CD4-positive, CD25-positive, alpha-beta regulatory T cell (primary cell): ENCODE measurements at regions not wholly inside any gene's neighbourhood (a gene's known extent, or its start where the extent isn't known, plus 50 kb on each side); places are given as distances from the start of the nearest gene placed in this dataset.

Source experiments
- ATAC-seq, 2 donors: fragments of 150-1000 bp; cut with Tn5 transposase; one replicate each; pipeline ENCODE4 v1.10.0; 2021; ENCODE audit warnings: low read depth in 2 of 2, moderate number of reproducible peaks in 2 of 2, moderate library complexity in 1 of 2
- DNase-seq, 3 donors: peaks; one replicate each; pipeline versions ENCODE4 v3.0.0 to v3.0.0-alpha.2; 2012 to 2022; ENCODE audit warnings: mixed read lengths in 1 of 3
- H3K27ac ChIP-seq: one replicate; pipeline ENCODE4 v1.7.0; 2013; ENCODE audit warnings: mild to moderate bottlenecking, low read length; ENCODE audit not compliant: insufficient read depth, poor library complexity, severe bottlenecking
- H3K27me3 ChIP-seq: one replicate; pipeline ENCODE4 v1.7.0; 2013; ENCODE audit warnings: low read length; ENCODE audit not compliant: control insufficient read depth, insufficient read depth
- H3K36me3 ChIP-seq: one replicate; pipeline ENCODE4 v1.7.0; 2013; ENCODE audit warnings: mild to moderate bottlenecking, low read length, moderate library complexity; ENCODE audit not compliant: control insufficient read depth, insufficient read depth
- H3K4me1 ChIP-seq: 2 replicates; pipeline ENCODE4 v1.7.0; 2013; ENCODE audit warnings: mild to moderate bottlenecking, low read length; ENCODE audit not compliant: insufficient read depth, control insufficient read depth, poor library complexity, severe bottlenecking
- H3K4me3 ChIP-seq: one replicate; pipeline ENCODE4 v1.7.0; 2013; ENCODE audit warnings: low read depth, mild to moderate bottlenecking, low read length, moderate library complexity
- H3K9me3 ChIP-seq, 2 experiments: 1 replicate in 1 of 2; 2 replicates in 1 of 2; pipeline ENCODE4 v1.7.0; 2013; ENCODE audit warnings: low read length in 2 of 2, mild to moderate bottlenecking in 1 of 2, moderate library complexity in 1 of 2; ENCODE audit not compliant: control insufficient read depth in 2 of 2
- H3K27ac Mint-ChIP-seq, 3 donors: one replicate each; pipeline ENCODE4 v1.8.0; 2020 to 2022; ENCODE audit warnings: mild to moderate bottlenecking in 3 of 3, mixed read lengths in 3 of 3, moderate library complexity in 2 of 3
- H3K27me3 Mint-ChIP-seq: one replicate; pipeline ENCODE4 v1.8.0; 2022; ENCODE audit warnings: mild to moderate bottlenecking, mixed read lengths
- H3K36me3 Mint-ChIP-seq: one replicate; pipeline ENCODE4 v1.8.0; 2020; ENCODE audit warnings: mixed read lengths
- H3K4me1 Mint-ChIP-seq, 4 donors: one replicate each; pipeline ENCODE4 v1.8.0; 2020 to 2022; ENCODE audit warnings: mixed read lengths in 4 of 4, mild to moderate bottlenecking in 1 of 4
- H3K4me3 Mint-ChIP-seq, 4 donors: one replicate each; pipeline ENCODE4 v1.8.0; 2020 to 2022; ENCODE audit warnings: mild to moderate bottlenecking in 4 of 4, mixed read lengths in 4 of 4, moderate library complexity in 3 of 4
- H3K9me3 Mint-ChIP-seq, 7 donors: one replicate each; pipeline ENCODE4 v1.8.0; 2020 to 2022; ENCODE audit warnings: mixed read lengths in 7 of 7, mild to moderate bottlenecking in 3 of 7, moderate library complexity in 2 of 7

DNA sequence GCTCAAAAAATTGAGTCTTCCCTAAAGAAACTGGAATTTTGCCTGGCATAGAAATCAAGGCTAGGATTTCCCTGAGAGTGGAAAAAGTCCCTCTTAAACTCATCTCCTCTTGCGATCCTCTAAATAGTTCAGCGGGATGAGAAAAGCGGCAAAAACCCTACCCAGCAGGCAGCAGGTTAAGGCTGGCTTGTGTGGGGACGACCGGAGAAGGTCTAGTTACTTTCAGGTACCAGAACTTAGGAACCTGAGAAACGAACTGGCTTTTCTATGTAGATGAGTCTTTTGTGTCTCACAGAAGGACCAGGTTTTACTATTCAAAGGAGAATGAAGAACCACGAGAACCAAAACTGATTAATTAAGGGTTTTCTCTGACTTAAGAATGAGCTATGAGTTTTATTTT is 523.7 kb upstream of the TGFBR2 start:
- Histone ChIP-seq H3K4me1 (no peaks in the 10 kb centered on the region), H3K27ac (no peak overlapping the region), H3K4me3 (no peak overlapping the region), H3K36me3 (no peaks in the 10 kb centered on the region), H3K27me3 (no peaks in the 10 kb centered on the region), H3K9me3 (no peaks in the 10 kb centered on the region)
- Mint-ChIP-seq H3K9me3 (peaks cover 0 to 3% (median 0%) of the 10 kb centered on the region in 7 donors), H3K27me3 (peaks cover 9% of the 10 kb centered on the region), H3K36me3 (no peaks in the 10 kb centered on the region), H3K27ac (no peak overlapping the region), H3K4me3 (no peak overlapping the region), H3K4me1 (peaks cover 0 to 2% (median 0%) of the 10 kb centered on the region in 4 donors)
- DNase-seq (no peak), ATAC-seq (no peak)

DNA sequence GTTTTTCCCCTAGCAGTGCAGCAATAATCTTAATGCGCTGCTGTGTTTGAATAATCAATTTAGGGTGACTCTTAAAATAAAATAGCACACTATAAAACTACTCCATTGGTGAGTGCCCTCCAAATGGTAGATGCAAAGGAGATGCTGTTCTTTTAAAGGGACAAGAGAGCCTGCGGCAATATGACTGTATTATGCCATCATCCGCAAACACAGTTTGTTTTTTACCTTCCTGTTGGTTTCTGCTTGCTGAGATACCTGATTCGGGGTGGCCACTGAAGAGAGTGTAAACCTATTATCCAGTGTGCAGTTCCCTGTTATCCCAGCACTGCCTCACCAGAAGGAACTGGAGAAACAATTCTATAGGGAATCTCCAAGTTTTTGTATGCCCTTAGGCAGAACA is 523.1 kb upstream of the TGFBR2 start:
- no peaks in the 10 kb centered on the region for H3K27me3 ChIP-seq
- DNase-seq (no peak), ATAC-seq (no peak)
- Mint-ChIP-seq H3K4me3 (no peak overlapping the region), H3K27ac (no peak overlapping the region), H3K27me3 (peaks cover 9% of the 10 kb centered on the region), H3K9me3 (peaks cover 0 to 3% (median 0%) of the 10 kb centered on the region in 7 donors), H3K4me1 (peaks cover 0 to 2% (median 0%) of the 10 kb centered on the region in 4 donors), H3K36me3 (no peaks in the 10 kb centered on the region)
- H3K9me3 ChIP-seq, result no peaks in the 10 kb centered on the region
- no peaks in the 10 kb centered on the region for H3K4me1 ChIP-seq
- H3K36me3 ChIP-seq, result no peaks in the 10 kb centered on the region
- no peak overlapping the region for H3K27ac ChIP-seq
- H3K4me3 ChIP-seq, result no peak overlapping the region

DNA sequence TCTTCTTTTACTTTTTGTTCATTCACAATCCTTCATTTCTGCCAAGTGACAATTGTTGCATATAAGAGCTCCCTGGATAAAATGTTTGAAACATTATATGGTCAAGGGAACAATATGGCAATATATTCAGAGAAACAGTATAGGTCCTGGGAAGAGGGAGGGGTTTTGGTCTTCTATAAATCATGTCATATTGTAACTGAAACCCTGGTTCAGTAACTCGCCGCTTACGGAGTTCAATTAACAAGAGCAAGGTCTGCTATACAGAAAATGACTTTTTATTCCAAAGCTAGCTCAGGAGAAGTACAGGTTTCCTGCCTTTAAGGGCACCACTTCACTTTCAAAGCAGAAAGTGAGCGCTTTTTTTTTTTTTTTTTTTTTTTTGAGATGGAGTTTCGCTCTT is 522.1 kb upstream of the TGFBR2 start:
- H3K9me3 ChIP-seq, result no peaks in the 10 kb centered on the region
- no peak overlapping the region for H3K27ac ChIP-seq
- no peak overlapping the region for H3K27ac Mint-ChIP-seq
- no peaks in the 10 kb centered on the region for H3K27me3 ChIP-seq
- ATAC-seq (no peak), DNase-seq (no peak)
- H3K36me3 ChIP-seq, result no peaks in the 10 kb centered on the region
- no peak overlapping the region for H3K4me3 Mint-ChIP-seq
- no peaks in the 10 kb centered on the region for H3K36me3 Mint-ChIP-seq
- no peak overlapping the region for H3K4me3 ChIP-seq
- peaks cover 0 to 2% (median 0%) of the 10 kb centered on the region in 4 donors for H3K4me1 Mint-ChIP-seq
- peaks cover 9% of the 10 kb centered on the region for H3K27me3 Mint-ChIP-seq
- peaks cover 0 to 3% (median 0%) of the 10 kb centered on the region in 7 donors for H3K9me3 Mint-ChIP-seq
- H3K4me1 ChIP-seq, result no peaks in the 10 kb centered on the region

DNA sequence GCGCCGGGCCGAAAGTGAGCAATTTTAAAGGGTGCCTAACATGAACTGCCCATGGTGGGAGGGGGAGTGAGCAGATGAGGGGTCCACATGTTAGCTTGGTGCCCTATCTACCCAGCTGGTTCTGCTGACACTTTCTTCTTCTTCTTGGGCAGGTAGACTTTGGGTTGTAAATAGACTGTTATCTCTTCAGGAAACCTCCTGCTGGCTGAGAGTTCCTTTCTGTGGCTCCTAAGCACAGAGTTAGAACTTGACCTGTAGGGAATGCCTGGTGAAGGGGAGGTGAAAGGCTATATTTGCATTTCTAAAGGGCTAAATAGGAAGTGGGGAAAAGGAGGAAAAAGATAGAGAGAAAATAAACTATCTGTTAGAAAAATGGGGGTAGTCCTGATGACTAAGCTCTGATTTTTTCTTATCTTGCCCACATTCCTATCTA is 521.4 kb upstream of the TGFBR2 start:
- Mint-ChIP-seq H3K4me1 (peaks cover 0 to 2% (median 0%) of the 10 kb centered on the region in 4 donors), H3K36me3 (no peaks in the 10 kb centered on the region), H3K27me3 (peaks cover 9% of the 10 kb centered on the region), H3K9me3 (peaks cover 0 to 3% (median 0%) of the 10 kb centered on the region in 7 donors), H3K4me3 (no peak overlapping the region), H3K27ac (no peak overlapping the region)
- H3K36me3 ChIP-seq, result no peaks in the 10 kb centered on the region
- ATAC-seq (no peak), DNase-seq (no peak)
- H3K4me3 ChIP-seq, result no peak overlapping the region
- no peak overlapping the region for H3K27ac ChIP-seq
- no peaks in the 10 kb centered on the region for H3K9me3 ChIP-seq
- H3K27me3 ChIP-seq, result no peaks in the 10 kb centered on the region
- no peaks in the 10 kb centered on the region for H3K4me1 ChIP-seq

DNA sequence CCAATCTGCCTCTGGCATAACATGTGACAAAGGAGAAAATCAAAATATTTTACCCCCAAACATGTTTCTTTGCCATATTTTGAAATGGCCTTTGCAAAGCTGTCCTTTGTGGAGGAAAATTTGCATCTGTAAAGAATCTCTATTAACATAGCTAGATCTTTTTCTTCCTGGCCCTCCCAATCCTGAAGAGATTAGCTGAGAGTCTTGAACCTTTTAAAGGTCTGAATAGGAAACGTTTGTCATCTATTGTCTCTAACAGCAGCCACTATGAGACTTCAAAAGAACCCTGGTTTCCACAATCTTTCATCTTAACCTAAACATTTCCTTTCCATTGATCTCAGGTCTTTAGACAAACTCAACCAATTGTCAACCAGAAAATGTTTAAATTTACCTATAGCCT is 520.9 kb upstream of the TGFBR2 start:
- no peak for ATAC-seq
- Mint-ChIP-seq H3K27ac (no peak overlapping the region), H3K4me3 (no peak overlapping the region), H3K9me3 (peaks cover 0 to 3% (median 0%) of the 10 kb centered on the region in 7 donors), H3K4me1 (peaks cover 0 to 2% (median 0%) of the 10 kb centered on the region in 4 donors), H3K27me3 (peaks cover 9% of the 10 kb centered on the region), H3K36me3 (no peaks in the 10 kb centered on the region)
- Histone ChIP-seq H3K27ac (no peak overlapping the region), H3K4me3 (no peak overlapping the region), H3K36me3 (no peaks in the 10 kb centered on the region), H3K4me1 (no peaks in the 10 kb centered on the region), H3K27me3 (no peaks in the 10 kb centered on the region), H3K9me3 (no peaks in the 10 kb centered on the region)
- no peak for DNase-seq

DNA sequence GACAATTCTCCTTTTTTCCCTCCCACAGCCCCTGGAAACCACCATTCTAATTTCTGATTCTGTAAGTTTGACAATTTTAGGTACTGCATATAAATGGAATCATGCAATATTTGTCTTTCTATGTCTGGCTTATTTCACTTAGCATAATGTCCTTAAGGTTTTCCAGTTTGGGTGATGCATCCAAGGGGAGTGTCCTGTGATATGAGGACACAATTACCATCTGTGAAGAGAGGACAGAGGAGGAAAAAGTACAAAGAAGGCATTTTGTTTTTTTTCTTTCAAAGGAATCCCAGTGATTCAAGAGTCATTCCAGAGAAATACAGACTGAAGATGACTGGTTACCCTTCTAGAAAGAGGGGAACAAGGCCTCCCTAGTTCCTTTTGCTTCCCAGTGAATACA is 514.7 kb upstream of the TGFBR2 start:
- no peak for ATAC-seq
- H3K4me1 ChIP-seq, result no peaks in the 10 kb centered on the region
- no peaks in the 10 kb centered on the region for H3K9me3 ChIP-seq
- no peak for DNase-seq
- Mint-ChIP-seq H3K36me3 (no peaks in the 10 kb centered on the region), H3K27ac (no peak overlapping the region), H3K27me3 (peaks cover 4% of the 10 kb centered on the region), H3K4me1 (no peaks in the 10 kb centered on the region), H3K9me3 (peaks cover 0 to 4% (median 0%) of the 10 kb centered on the region in 7 donors), H3K4me3 (no peak overlapping the region)
- H3K36me3 ChIP-seq, result no peaks in the 10 kb centered on the region
- H3K4me3 ChIP-seq, result no peak overlapping the region
- no peak overlapping the region for H3K27ac ChIP-seq
- H3K27me3 ChIP-seq, result no peaks in the 10 kb centered on the region

DNA sequence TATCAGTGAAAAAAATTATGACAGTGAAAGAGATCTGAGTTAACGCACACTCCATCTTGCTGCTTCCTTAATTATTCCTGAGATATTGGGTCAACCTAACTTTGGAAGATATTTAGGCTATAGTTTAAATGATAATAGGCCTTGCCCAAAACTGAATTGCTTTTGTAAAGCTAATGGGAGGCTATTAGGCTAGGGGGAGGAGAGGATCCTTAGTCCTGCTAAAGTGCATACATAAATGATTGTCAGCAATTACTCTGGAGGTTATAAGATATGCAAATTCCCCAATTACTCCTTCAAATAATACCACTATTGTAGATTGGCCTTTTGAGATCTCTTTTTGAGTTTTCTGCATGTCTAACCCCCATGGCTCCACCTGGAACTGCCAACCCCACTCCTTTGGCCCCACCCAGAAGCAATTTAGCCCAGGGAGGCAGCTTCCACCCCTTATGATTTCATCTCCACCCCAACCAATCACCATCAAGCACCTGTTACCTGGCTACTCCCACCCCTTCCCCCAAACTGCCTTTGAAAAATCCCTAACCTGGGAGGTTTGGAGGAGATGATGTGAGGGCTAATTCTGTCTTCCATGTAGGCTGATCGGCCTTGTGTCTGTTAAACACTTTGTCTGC is 509.3 kb upstream of the TGFBR2 start:
- H3K27ac ChIP-seq, result no peak overlapping the region
- no peak overlapping the region for H3K4me3 ChIP-seq
- peaks cover 1% of the 10 kb centered on the region for H3K27me3 ChIP-seq
- H3K36me3 Mint-ChIP-seq, result no peaks in the 10 kb centered on the region
- no peak overlapping the region for H3K27ac Mint-ChIP-seq
- H3K27me3 Mint-ChIP-seq, result no peaks in the 10 kb centered on the region
- no peak for DNase-seq
- H3K9me3 ChIP-seq, result no peaks in the 10 kb centered on the region
- no peak for ATAC-seq
- H3K4me1 ChIP-seq, result no peaks in the 10 kb centered on the region
- no peaks in the 10 kb centered on the region for H3K36me3 ChIP-seq
- peaks cover 0 to 4% (median 2%) of the 10 kb centered on the region in 7 donors for H3K9me3 Mint-ChIP-seq
- H3K4me3 Mint-ChIP-seq, result no peak overlapping the region
- no peaks in the 10 kb centered on the region for H3K4me1 Mint-ChIP-seq

DNA sequence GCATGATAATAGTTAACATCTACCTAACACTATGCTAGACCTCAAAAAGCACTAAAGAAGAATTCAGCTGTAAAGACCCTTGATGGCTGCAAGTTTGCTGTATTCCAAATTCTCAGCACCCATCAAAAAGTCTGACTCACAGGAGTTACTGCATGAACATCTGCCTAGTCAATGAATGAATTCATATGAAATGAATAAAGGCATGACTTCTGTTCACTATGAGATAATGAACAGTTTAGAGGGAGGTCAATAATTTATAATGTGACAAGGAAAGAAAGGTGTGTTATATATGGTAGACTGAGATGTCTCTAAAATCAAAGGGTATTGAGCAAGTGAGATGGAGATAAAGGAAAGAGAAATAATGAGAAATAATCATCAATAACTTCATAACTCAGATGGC is 508.2 kb upstream of the TGFBR2 start:
- Mint-ChIP-seq H3K4me3 (no peak overlapping the region), H3K9me3 (peaks cover 0 to 4% (median 2%) of the 10 kb centered on the region in 7 donors), H3K36me3 (no peaks in the 10 kb centered on the region), H3K4me1 (no peaks in the 10 kb centered on the region), H3K27ac (no peak overlapping the region), H3K27me3 (no peaks in the 10 kb centered on the region)
- Histone ChIP-seq H3K27ac (no peak overlapping the region), H3K9me3 (no peaks in the 10 kb centered on the region), H3K4me3 (no peak overlapping the region), H3K27me3 (peaks cover 1% of the 10 kb centered on the region), H3K36me3 (no peaks in the 10 kb centered on the region), H3K4me1 (no peaks in the 10 kb centered on the region)
- DNase-seq (no peak), ATAC-seq (no peak)
